ENCODE measurements at regions not wholly inside any gene's neighbourhood (a gene's known extent, or its start where the extent isn't known, plus 50 kb on each side); places are given as distances from the start of the nearest gene placed in this dataset.

DNA sequence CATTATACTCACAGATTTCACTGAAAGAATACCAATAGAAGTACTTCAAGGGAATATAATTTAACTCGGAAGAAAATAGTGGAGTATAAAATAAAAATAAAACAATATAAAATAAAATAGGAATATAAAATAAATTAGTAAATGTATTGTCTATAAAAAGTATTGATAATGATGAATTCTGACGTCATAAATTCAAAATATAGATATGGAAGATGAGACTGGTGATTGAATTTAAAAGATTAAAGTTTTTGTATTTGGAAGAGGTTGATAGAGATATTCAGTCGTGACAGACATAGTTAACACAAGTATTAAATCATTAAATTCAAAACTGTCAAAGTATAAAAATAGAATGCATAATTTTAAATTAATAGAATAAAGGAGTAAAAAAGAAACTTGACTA, 964.9 kb upstream of the C9orf72 start:
- Histone ChIP-seq H2BK12ac (ENCODE audit: low read length in 2 of 2) (no peak overlapping the region), H3K4me2 (ENCODE audit: low read length, poor library complexity, severe bottlenecking) (no peak overlapping the region), H2BK5ac (ENCODE audit: low read depth, low read length, poor library complexity, severe bottlenecking) (no peak overlapping the region), H2AK5ac (ENCODE audit: low read length, severe bottlenecking) (no peak overlapping the region), H3K18ac (ENCODE audit: low read depth in 1 of 2, low read length in 2 of 2) (no peak overlapping the region), H3K23ac (ENCODE audit: low read length in 2 of 2) (no peak overlapping the region), H3K36me3 (ENCODE audit: control insufficient read depth in 1 of 2, insufficient read depth in 2 of 2, low read depth in 1 of 2, low read length in 2 of 2) (no peaks in the 10 kb centered on the region), H2AFZ (ENCODE audit: low read depth, low read length) (no peak overlapping the region), H3K4me1 (ENCODE audit: control insufficient read depth, insufficient read depth, low read depth, low read length) (no peaks in the 10 kb centered on the region), H2BK15ac (ENCODE audit: low read depth, poor library complexity, severe bottlenecking) (no peak overlapping the region), H4K8ac (ENCODE audit: low read length) (no peak overlapping the region), H3K9me3 (ENCODE audit: control insufficient read depth, low read length) (no peaks in the 10 kb centered on the region), H3K27me3 (ENCODE audit: control insufficient read depth in 1 of 2, insufficient read depth in 1 of 2, low read length in 2 of 2) (no peaks in the 10 kb centered on the region), H3K4ac (ENCODE audit: low read depth in 1 of 2, low read length in 2 of 2) (no peak overlapping the region), H3K14ac (ENCODE audit: low read length in 2 of 2) (no peak overlapping the region), H4K91ac (ENCODE audit: low read length) (no peak overlapping the region), H3K4me3 (ENCODE audit: insufficient read depth in 1 of 2, low read depth in 1 of 2, low read length in 2 of 2) (no peak overlapping the region), H3K27ac (ENCODE audit: low read length, poor library complexity, severe bottlenecking) (no peak overlapping the region), H2BK120ac (ENCODE audit: low read depth, low read length) (no peak overlapping the region), H3K79me1 (replicated peaks; ENCODE audit: low read length, poor library complexity, severe bottlenecking) (no peaks in the 10 kb centered on the region), H3K9ac (ENCODE audit: low read length) (no peak overlapping the region)
- WGBS: 100% methylated on average over 1 of the region's 3 CpGs
- no peak for DNase-seq

DNA sequence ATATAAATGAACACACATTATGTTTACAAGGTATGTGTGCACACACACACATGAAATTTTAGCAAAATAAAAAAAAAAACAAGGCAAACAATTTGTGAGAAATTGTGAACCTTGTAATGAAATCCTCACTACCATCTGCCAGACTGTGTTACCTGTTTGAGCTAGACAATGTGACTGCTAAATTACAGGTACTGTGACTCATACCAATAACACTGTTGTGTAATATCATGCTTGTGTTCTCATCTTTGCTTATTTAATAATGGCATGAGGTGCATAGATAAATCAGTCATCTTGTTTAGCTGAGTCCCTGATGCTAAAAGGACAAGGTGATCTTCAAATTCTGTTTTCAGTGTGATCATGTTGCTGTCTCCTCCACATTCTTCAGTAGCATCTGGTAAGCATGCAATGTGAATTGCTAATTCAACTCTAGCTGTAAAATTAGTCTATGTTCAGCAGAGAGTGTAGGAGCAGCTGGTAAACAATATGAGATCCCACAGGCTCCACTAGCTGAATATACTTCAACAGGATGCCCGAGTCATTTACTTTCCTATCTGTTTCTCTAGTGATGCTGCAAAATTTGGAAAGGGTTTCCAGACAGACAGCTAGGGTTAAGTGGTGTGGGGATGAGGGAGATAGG, 966.3 kb upstream of the C9orf72 start:
- Histone ChIP-seq H3K27me3 (ENCODE audit: control insufficient read depth in 1 of 2, insufficient read depth in 1 of 2, low read length in 2 of 2) (no peaks in the 10 kb centered on the region), H4K91ac (ENCODE audit: low read length) (no peak overlapping the region), H2BK15ac (ENCODE audit: low read depth, poor library complexity, severe bottlenecking) (no peak overlapping the region), H3K4me3 (ENCODE audit: insufficient read depth in 1 of 2, low read depth in 1 of 2, low read length in 2 of 2) (no peak overlapping the region), H4K8ac (ENCODE audit: low read length) (no peak overlapping the region), H3K4me1 (ENCODE audit: control insufficient read depth, insufficient read depth, low read depth, low read length) (no peaks in the 10 kb centered on the region), H3K14ac (ENCODE audit: low read length in 2 of 2) (no peak overlapping the region), H2AK5ac (ENCODE audit: low read length, severe bottlenecking) (no peak overlapping the region), H3K4ac (ENCODE audit: low read depth in 1 of 2, low read length in 2 of 2) (no peak overlapping the region), H2BK12ac (ENCODE audit: low read length in 2 of 2) (no peak overlapping the region), H3K23ac (ENCODE audit: low read length in 2 of 2) (no peak overlapping the region), H3K18ac (ENCODE audit: low read depth in 1 of 2, low read length in 2 of 2) (no peak overlapping the region), H3K4me2 (ENCODE audit: low read length, poor library complexity, severe bottlenecking) (no peak overlapping the region), H3K79me1 (replicated peaks; ENCODE audit: low read length, poor library complexity, severe bottlenecking) (no peaks in the 10 kb centered on the region), H3K9ac (ENCODE audit: low read length) (no peak overlapping the region), H3K9me3 (ENCODE audit: control insufficient read depth, low read length) (no peaks in the 10 kb centered on the region), H3K36me3 (ENCODE audit: control insufficient read depth in 1 of 2, insufficient read depth in 2 of 2, low read depth in 1 of 2, low read length in 2 of 2) (no peaks in the 10 kb centered on the region), H3K27ac (ENCODE audit: low read length, poor library complexity, severe bottlenecking) (no peak overlapping the region), H2BK5ac (ENCODE audit: low read depth, low read length, poor library complexity, severe bottlenecking) (no peak overlapping the region), H2AFZ (ENCODE audit: low read depth, low read length) (no peak overlapping the region), H2BK120ac (ENCODE audit: low read depth, low read length) (no peak overlapping the region)
- no peak for DNase-seq
- WGBS: no CpG with 5 or more reads among the region's 1 CpG

DNA sequence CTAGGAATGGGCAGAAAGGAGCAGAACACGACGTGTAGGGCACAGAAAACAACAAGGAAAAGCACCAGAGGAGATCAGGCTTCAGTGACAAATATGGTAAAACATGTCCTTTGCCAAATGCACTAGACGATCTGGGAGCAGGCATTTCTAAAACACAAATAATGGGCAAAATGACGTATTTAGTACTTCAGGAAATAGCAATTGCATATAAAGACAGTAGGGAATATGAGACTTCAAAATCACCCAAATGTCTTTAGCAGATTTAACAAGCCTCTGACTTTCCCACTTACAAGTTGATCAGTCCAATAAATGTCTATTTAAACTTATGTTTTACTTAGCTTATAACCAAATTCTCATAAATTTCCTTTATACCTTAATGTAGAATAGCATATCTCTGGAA, 969.6 kb upstream of the C9orf72 start:
- H2AFZ ChIP-seq (ENCODE audit: low read depth, low read length): no peak overlapping the region
- H3K4me2 ChIP-seq (ENCODE audit: low read length, poor library complexity, severe bottlenecking): no peak overlapping the region
- H2BK15ac ChIP-seq (ENCODE audit: low read depth, poor library complexity, severe bottlenecking): no peak overlapping the region
- H3K4ac ChIP-seq (ENCODE audit: low read depth in 1 of 2, low read length in 2 of 2): no peak overlapping the region
- H3K4me1 ChIP-seq (ENCODE audit: control insufficient read depth, insufficient read depth, low read depth, low read length): no peaks in the 10 kb centered on the region
- H4K8ac ChIP-seq (ENCODE audit: low read length): no peak overlapping the region
- no peaks in the 10 kb centered on the region for H3K9me3 ChIP-seq (ENCODE audit: control insufficient read depth, low read length)
- no peak overlapping the region for H2BK12ac ChIP-seq (ENCODE audit: low read length in 2 of 2)
- 70% methylated on average over 3 of the region's 4 CpGs for WGBS
- H2BK5ac ChIP-seq (ENCODE audit: low read depth, low read length, poor library complexity, severe bottlenecking): no peak overlapping the region
- no peaks in the 10 kb centered on the region for H3K27me3 ChIP-seq (ENCODE audit: control insufficient read depth in 1 of 2, insufficient read depth in 1 of 2, low read length in 2 of 2)
- H3K4me3 ChIP-seq (ENCODE audit: insufficient read depth in 1 of 2, low read depth in 1 of 2, low read length in 2 of 2): no peak overlapping the region
- no peak overlapping the region for H3K23ac ChIP-seq (ENCODE audit: low read length in 2 of 2)
- H3K18ac ChIP-seq (ENCODE audit: low read depth in 1 of 2, low read length in 2 of 2): no peak overlapping the region
- H3K27ac ChIP-seq (ENCODE audit: low read length, poor library complexity, severe bottlenecking): no peak overlapping the region
- H3K9ac ChIP-seq (ENCODE audit: low read length): no peak overlapping the region
- no peak overlapping the region for H2AK5ac ChIP-seq (ENCODE audit: low read length, severe bottlenecking)
- no peaks in the 10 kb centered on the region for H3K36me3 ChIP-seq (ENCODE audit: control insufficient read depth in 1 of 2, insufficient read depth in 2 of 2, low read depth in 1 of 2, low read length in 2 of 2)
- H2BK120ac ChIP-seq (ENCODE audit: low read depth, low read length): no peak overlapping the region
- DNase-seq: no peak
- H3K79me1 ChIP-seq (replicated peaks; ENCODE audit: low read length, poor library complexity, severe bottlenecking): no peaks in the 10 kb centered on the region
- H4K91ac ChIP-seq (ENCODE audit: low read length): no peak overlapping the region
- H3K14ac ChIP-seq (ENCODE audit: low read length in 2 of 2): no peak overlapping the region

DNA sequence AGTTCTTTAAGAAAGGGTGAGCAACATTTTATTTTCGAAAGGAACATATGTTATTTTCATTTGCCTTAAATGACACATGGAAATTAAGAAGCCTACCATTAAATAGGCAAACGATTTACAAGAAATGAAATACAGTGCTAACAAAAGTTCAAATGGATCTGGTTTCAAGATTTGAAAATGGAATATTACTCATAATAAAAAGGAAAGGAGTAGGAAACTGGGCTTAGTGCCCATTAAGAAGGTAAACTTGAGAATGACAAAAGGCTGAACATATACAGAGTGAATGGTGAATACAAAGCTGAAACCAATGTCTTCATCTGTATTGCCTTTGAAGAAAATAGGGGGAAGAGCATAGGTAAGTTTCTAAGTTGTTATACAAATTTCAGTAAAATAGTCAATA, 974.2 kb upstream of the C9orf72 start:
- H3K4ac ChIP-seq (ENCODE audit: low read depth in 1 of 2, low read length in 2 of 2): no peak overlapping the region
- H3K14ac ChIP-seq (ENCODE audit: low read length in 2 of 2): no peak overlapping the region
- no peak overlapping the region for H3K23ac ChIP-seq (ENCODE audit: low read length in 2 of 2)
- H4K8ac ChIP-seq (ENCODE audit: low read length): no peak overlapping the region
- H2BK5ac ChIP-seq (ENCODE audit: low read depth, low read length, poor library complexity, severe bottlenecking): no peak overlapping the region
- H3K9me3 ChIP-seq (ENCODE audit: control insufficient read depth, low read length): peaks cover 6% of the 10 kb centered on the region
- H4K91ac ChIP-seq (ENCODE audit: low read length): no peak overlapping the region
- H3K79me1 ChIP-seq (replicated peaks; ENCODE audit: low read length, poor library complexity, severe bottlenecking): no peaks in the 10 kb centered on the region
- WGBS: no CpG with 5 or more reads among the region's 2 CpGs
- no peaks in the 10 kb centered on the region for H3K36me3 ChIP-seq (ENCODE audit: control insufficient read depth in 1 of 2, insufficient read depth in 2 of 2, low read depth in 1 of 2, low read length in 2 of 2)
- no peak overlapping the region for H2AK5ac ChIP-seq (ENCODE audit: low read length, severe bottlenecking)
- no peak overlapping the region for H3K4me3 ChIP-seq (ENCODE audit: insufficient read depth in 1 of 2, low read depth in 1 of 2, low read length in 2 of 2)
- no peak overlapping the region for H3K27ac ChIP-seq (ENCODE audit: low read length, poor library complexity, severe bottlenecking)
- H3K4me2 ChIP-seq (ENCODE audit: low read length, poor library complexity, severe bottlenecking): no peak overlapping the region
- no peak overlapping the region for H3K18ac ChIP-seq (ENCODE audit: low read depth in 1 of 2, low read length in 2 of 2)
- no peaks in the 10 kb centered on the region for H3K27me3 ChIP-seq (ENCODE audit: control insufficient read depth in 1 of 2, insufficient read depth in 1 of 2, low read length in 2 of 2)
- H3K9ac ChIP-seq (ENCODE audit: low read length): no peak overlapping the region
- DNase-seq: no peak
- no peak overlapping the region for H2BK12ac ChIP-seq (ENCODE audit: low read length in 2 of 2)
- H2AFZ ChIP-seq (ENCODE audit: low read depth, low read length): no peak overlapping the region
- H2BK120ac ChIP-seq (ENCODE audit: low read depth, low read length): no peak overlapping the region
- H2BK15ac ChIP-seq (ENCODE audit: low read depth, poor library complexity, severe bottlenecking): no peak overlapping the region
- H3K4me1 ChIP-seq (ENCODE audit: control insufficient read depth, insufficient read depth, low read depth, low read length): no peaks in the 10 kb centered on the region
